ENCODE measurements at regions not wholly inside any gene's neighbourhood (a gene's known extent, or its start where the extent isn't known, plus 50 kb on each side); places are given as distances from the start of the nearest gene placed in this dataset.

GRCh38 chr2:186044761-186045160 lies 306.2 kb downstream of the FSIP2 start:
- H3K36me3 Mint-ChIP-seq (ENCODE audit: insufficient read depth, unreplicated experiment): no peaks in the 10 kb centered on the region
- ChIA-PET CTCF (no interaction called here), POLR2A (no interaction called here)

GRCh38 chr2:186052930-186053329 lies 314.3 kb downstream of the FSIP2 start:
- Histone ChIP-seq H3K36me3 (ENCODE audit: control insufficient read depth, insufficient read depth, low read length) (no peaks in the 10 kb centered on the region), H3K9me3 (no peaks in the 10 kb centered on the region), H3K4me3 (ENCODE audit: low read depth, low read length) (no peak overlapping the region), H3K4me1 (no peaks in the 10 kb centered on the region), H3K27me3 (replicated peaks; ENCODE audit: control insufficient read depth, insufficient read depth, low read length) (no peaks in the 10 kb centered on the region)
- intact Hi-C loops (cut with micrococcal nuclease; ENCODE audit: unreplicated experiment): no loop called here
- Mint-ChIP-seq H3K27ac (ENCODE audit: unreplicated experiment) (no peak overlapping the region), H3K36me3 (ENCODE audit: insufficient read depth, unreplicated experiment) (no peaks in the 10 kb centered on the region), H3K27me3 (ENCODE audit: insufficient read depth, unreplicated experiment) (no peaks in the 10 kb centered on the region), H3K9me3 (ENCODE audit: unreplicated experiment) (no peaks in the 10 kb centered on the region), H3K4me1 (ENCODE audit: low read depth, unreplicated experiment) (no peaks in the 10 kb centered on the region), H3K4me3 (ENCODE audit: unreplicated experiment) (no peak overlapping the region)
- no TSS peak for BruUV-seq (replicated peaks)
- CTCF ChIA-PET: no interaction called here
- DNase-seq: no peak
- TF ChIP-seq CTCF (IDR thresholded peaks at IDR 0.05; ENCODE audit: insufficient read depth in 1 of 2, low read depth in 1 of 2, low read length in 1 of 2, severe bottlenecking in 1 of 2, unreplicated experiment in 1 of 2): no peak
- POLR2A ChIA-PET: no interaction called here

More at GRCh38 chr2:186044761-186045160, 306.2 kb downstream of the FSIP2 start:
- Histone ChIP-seq H3K27me3 (replicated peaks; ENCODE audit: control insufficient read depth, insufficient read depth, low read length) (no peaks in the 10 kb centered on the region), H3K4me1 (no peaks in the 10 kb centered on the region), H3K4me3 (ENCODE audit: low read depth, low read length) (no peak overlapping the region), H3K36me3 (ENCODE audit: control insufficient read depth, insufficient read depth, low read length) (no peaks in the 10 kb centered on the region), H3K9me3 (no peaks in the 10 kb centered on the region)
- Mint-ChIP-seq H3K4me1 (ENCODE audit: low read depth, unreplicated experiment) (no peaks in the 10 kb centered on the region), H3K27me3 (ENCODE audit: insufficient read depth, unreplicated experiment) (no peaks in the 10 kb centered on the region), H3K9me3 (ENCODE audit: unreplicated experiment) (no peaks in the 10 kb centered on the region), H3K4me3 (ENCODE audit: unreplicated experiment) (no peak overlapping the region), H3K27ac (ENCODE audit: unreplicated experiment) (no peak overlapping the region)
- DNase-seq: no peak
- no TSS peak for BruUV-seq (replicated peaks)
- intact Hi-C loops (cut with micrococcal nuclease; ENCODE audit: unreplicated experiment): no loop called here
- no peak for TF ChIP-seq CTCF (IDR thresholded peaks at IDR 0.05; ENCODE audit: insufficient read depth in 1 of 2, low read depth in 1 of 2, low read length in 1 of 2, severe bottlenecking in 1 of 2, unreplicated experiment in 1 of 2)

- TF ChIP-seq CTCF (IDR thresholded peaks at IDR 0.05; ENCODE audit: insufficient read depth in 1 of 2, low read depth in 1 of 2, low read length in 1 of 2, severe bottlenecking in 1 of 2, unreplicated experiment in 1 of 2): no peak
- Histone ChIP-seq H3K9me3 (no peaks in the 10 kb centered on the region), H3K4me3 (ENCODE audit: low read depth, low read length) (no peak overlapping the region), H3K27me3 (replicated peaks; ENCODE audit: control insufficient read depth, insufficient read depth, low read length) (no peaks in the 10 kb centered on the region), H3K4me1 (no peaks in the 10 kb centered on the region), H3K36me3 (ENCODE audit: control insufficient read depth, insufficient read depth, low read length) (no peaks in the 10 kb centered on the region)
- Mint-ChIP-seq H3K9me3 (ENCODE audit: unreplicated experiment) (no peaks in the 10 kb centered on the region), H3K27me3 (ENCODE audit: insufficient read depth, unreplicated experiment) (no peaks in the 10 kb centered on the region), H3K4me1 (ENCODE audit: low read depth, unreplicated experiment) (no peaks in the 10 kb centered on the region), H3K36me3 (ENCODE audit: insufficient read depth, unreplicated experiment) (no peaks in the 10 kb centered on the region), H3K4me3 (ENCODE audit: unreplicated experiment) (no peak overlapping the region), H3K27ac (ENCODE audit: unreplicated experiment) (no peak overlapping the region)
- no peak for DNase-seq
- intact Hi-C loops (cut with micrococcal nuclease; ENCODE audit: unreplicated experiment): no loop called here
- no TSS peak for BruUV-seq (replicated peaks)
- ChIA-PET POLR2A (no interaction called here), CTCF (no interaction called here)
Measured at GRCh38 chr2:186058614-186059013, 320.0 kb downstream of the FSIP2 start.
